Head of caudate nucleus (tissue), 42 donors: ENCODE measurements at regions not wholly inside any gene's neighbourhood (a gene's known extent, or its start where the extent isn't known, plus 50 kb on each side); places are given as distances from the start of the nearest gene placed in this dataset.

Source experiments
- DNase-seq, 42 donors: peaks; one replicate each; pipeline versions ENCODE4 v3.0.0 to v3.0.0-alpha.2; 2020 to 2021; ENCODE audit warnings: mixed read lengths in 7 of 42
- intact Hi-C: fragments of 100-400 bp; cut with DNase I; formaldehyde crosslinking; loops from one replicate; pipeline ENCODE4 v1.15.0; 2022

DNA sequence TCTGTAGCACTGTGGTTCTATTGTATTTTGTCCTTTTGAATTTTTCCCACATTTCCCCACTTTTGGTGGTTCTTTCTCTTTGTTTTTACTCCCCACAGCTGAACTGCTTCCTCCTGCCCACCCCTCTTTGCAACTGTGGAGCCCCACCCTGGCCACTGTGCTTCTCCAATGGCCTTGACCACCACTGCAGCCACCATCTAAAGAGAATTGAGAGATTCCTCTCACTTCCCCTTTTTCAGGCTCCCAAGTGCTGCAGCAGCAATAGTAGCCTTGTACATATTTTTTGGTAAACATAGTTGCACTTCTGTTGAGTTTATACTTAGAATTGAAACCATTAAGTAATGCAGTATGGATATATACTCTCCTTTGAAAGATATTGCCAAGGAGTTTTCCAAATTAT is 51.3 kb upstream of the FRMPD3 start:
- peak in 1 of 42 donors; percentile 5 for DNase-seq
- intact Hi-C loops: no loop called here
